Esophagus muscularis mucosa (tissue), 4 donors: ENCODE measurements at regions not wholly inside any gene's neighbourhood (a gene's known extent, or its start where the extent isn't known, plus 50 kb on each side); places are given as distances from the start of the nearest gene placed in this dataset.
"Not testable (repeated sequence)": the region's sequence is repeated elsewhere in the genome, so short reads cannot be mapped to it uniquely, and the experiment has no call there.

Experiments used
- DNase-seq: peaks from one replicate; pipeline ENCODE4 v3.0.0-alpha.2; 2017; ENCODE audit errors: extremely low spot score
- H3K27ac ChIP-seq, 4 donors: fragments of 200-600 bp; sonication (generic); replicated peaks in 1 of 4; 1 replicate in 3 of 4; 2 replicates in 1 of 4; pipeline ENCODE4 v1.5.1; 2016 to 2019; ENCODE audit warnings: mild to moderate bottlenecking in 1 of 4
- H3K27me3 ChIP-seq, 4 donors: fragments of 200-600 bp; sonication (generic); one replicate each; pipeline versions ENCODE4 v1.5.1 to v1.6.0; 2016 to 2019
- H3K36me3 ChIP-seq, 4 donors: fragments of 200-600 bp; sonication (generic); one replicate each; pipeline ENCODE4 v1.5.1; 2016 to 2019
- H3K4me1 ChIP-seq, 4 donors: fragments of 200-600 bp; sonication (generic); one replicate each; pipeline ENCODE4 v1.5.1; 2016 to 2019
- H3K4me3 ChIP-seq, 4 donors: fragments of 200-600 bp; sonication (generic); 1 replicate in 2 of 4; 2 replicates in 2 of 4; pipeline ENCODE4 v1.5.1; 2016 to 2019; ENCODE audit warnings: mild to moderate bottlenecking in 4 of 4, moderate library complexity in 1 of 4
- H3K9me3 ChIP-seq, 4 donors: fragments of 200-600 bp; sonication (generic); 1 replicate in 3 of 4; 2 replicates in 1 of 4; pipeline ENCODE4 v1.5.1; 2016 to 2019
- WGBS: methylation state at CpG from one replicate; pipeline ENCODE4 v1.1.5; 2018; 5-methylcytosine and 5-hydroxymethylcytosine counted together
- intact Hi-C: fragments of 100-400 bp; cut with DNase I; formaldehyde crosslinking; loops from one replicate; pipeline ENCODE4 v1.15.1; 2023

DNA sequence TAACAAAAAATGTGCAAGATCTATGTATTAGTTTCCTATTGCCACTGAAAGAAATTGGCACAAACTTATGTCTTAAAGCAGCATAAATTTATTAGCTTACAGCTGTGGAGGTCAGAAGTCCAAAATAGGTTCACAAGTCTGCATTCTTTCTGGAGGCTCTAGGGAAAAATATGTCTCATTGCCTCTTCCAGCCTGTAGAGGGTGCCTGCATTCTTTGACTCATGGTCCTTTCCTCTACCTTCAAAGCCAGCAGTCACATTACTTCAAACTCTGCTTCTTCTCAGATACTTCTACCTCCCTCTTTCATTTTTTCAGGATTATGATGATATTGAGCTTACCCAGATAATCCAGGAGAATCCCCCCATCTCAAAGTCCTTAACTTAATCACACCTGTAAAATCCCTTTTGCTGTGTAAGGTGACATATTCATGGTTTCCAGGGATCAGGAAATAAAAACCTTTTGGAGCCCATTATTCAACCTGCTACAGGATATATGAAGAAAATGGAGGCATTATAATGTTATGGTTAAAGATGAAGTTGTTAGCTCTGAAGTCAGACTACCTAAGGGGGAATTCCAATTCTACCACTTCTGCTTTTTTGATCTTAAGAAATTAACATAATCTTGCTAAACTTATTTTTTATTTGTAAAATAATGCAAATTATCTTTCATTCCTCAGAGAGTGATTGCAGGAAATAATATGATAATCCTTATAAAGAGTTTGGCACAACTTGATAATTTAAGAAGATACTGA is 686.2 kb downstream of the PRIM2 start:
- H3K4me3 ChIP-seq, H3K27ac ChIP-seq, H3K4me1 ChIP-seq, H3K9me3 ChIP-seq, DNase-seq, H3K36me3 ChIP-seq, H3K27me3 ChIP-seq, intact Hi-C loops: not testable (repeated sequence)

DNA sequence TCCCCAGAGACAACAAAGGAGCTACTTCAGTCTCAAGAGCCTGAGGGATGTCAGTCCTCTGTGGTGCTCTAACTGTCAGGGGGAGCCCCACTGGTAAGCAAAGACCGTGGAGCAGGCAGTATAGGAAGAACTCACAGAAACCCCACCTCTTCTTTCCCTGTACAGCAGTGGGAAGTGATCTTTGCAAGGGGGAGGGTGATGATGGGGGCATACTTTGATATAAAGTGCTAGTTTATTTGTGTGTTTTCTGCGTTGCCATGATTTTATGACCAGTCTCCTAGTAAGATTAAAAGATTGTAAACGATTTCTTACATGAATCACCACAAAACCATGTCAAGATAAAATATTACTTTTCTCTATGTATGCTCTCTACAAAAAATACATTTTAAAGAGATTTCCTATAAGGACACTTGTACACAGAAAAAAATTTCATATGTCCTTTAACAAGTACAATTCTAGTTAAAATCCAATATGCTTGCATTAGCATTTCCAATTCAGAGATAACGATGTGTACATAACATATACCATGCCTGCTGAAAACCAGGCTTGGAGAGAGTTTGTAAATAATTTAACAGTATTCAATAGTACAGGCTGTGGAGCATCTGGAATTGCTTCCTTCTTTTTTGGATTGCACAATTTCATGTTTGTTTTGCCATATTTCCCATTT is 690.0 kb downstream of the PRIM2 start:
- H3K36me3 ChIP-seq, DNase-seq, intact Hi-C loops, H3K4me3 ChIP-seq, H3K27me3 ChIP-seq, H3K9me3 ChIP-seq, H3K27ac ChIP-seq, H3K4me1 ChIP-seq: not testable (repeated sequence)
- 62% methylated on average over 4 of the region's 4 CpGs for WGBS

DNA sequence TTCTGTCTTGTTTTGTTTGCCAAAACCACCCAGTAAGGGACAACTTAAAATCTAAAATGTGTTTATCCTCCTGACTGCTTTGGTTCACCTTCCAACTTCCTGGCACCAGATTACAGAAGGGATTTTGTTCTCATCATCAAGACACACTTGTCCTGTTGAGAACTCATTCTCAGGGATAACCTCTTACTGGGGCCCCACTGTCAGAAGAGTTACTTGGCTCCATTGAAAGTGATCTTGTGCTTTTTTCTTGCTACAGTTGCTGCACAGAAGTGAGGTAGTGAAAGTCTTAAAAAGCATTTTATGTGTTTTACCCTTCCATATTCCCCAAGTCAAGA is 690.5 kb downstream of the PRIM2 start:
- H3K4me3 ChIP-seq, H3K36me3 ChIP-seq, DNase-seq, H3K27ac ChIP-seq, H3K9me3 ChIP-seq, H3K4me1 ChIP-seq, H3K27me3 ChIP-seq, intact Hi-C loops: not testable (repeated sequence)

GRCh38 chr6:58011954-58012600 is 694.6 kb downstream of the PRIM2 start:
- H3K9me3 ChIP-seq, H3K27me3 ChIP-seq, H3K27ac ChIP-seq, H3K4me3 ChIP-seq, intact Hi-C loops, H3K36me3 ChIP-seq, DNase-seq, H3K4me1 ChIP-seq: not testable (repeated sequence)
- WGBS: 78% methylated on average over 4 of the region's 8 CpGs

DNA sequence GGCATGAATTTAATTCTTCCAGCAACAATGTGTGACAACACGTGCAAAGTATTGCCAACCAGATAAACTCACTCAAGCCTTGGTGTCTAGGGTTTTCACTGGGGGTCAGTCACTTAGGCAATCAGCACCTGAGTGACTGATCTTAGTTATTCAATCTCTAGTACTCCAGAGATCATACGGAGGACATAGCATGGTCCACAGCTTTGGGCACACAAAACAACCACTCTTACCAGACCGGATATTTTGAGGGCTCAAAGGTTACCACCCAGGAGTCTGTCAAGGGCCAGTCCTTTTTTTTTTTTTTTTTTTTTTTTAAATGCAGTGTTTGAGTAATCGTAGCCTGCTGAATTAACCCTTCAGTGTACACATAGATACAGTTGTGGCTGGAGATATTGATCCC is 699.2 kb downstream of the PRIM2 start:
- H3K4me3 ChIP-seq, H3K36me3 ChIP-seq, H3K27ac ChIP-seq, H3K27me3 ChIP-seq, H3K4me1 ChIP-seq, intact Hi-C loops, H3K9me3 ChIP-seq, DNase-seq: not testable (repeated sequence)
- 65% methylated on average over 4 of the region's 4 CpGs for WGBS

- not testable (repeated sequence) for DNase-seq, H3K36me3 ChIP-seq
- 70% methylated on average over 5 of the region's 5 CpGs for whole genome bisulfite sequencing
Measured at GRCh38 chr6:58028188-58028587, 710.8 kb downstream of the PRIM2 start.

GRCh38 chr6:58038213-58038612 is 720.8 kb downstream of the PRIM2 start:
- H3K9me3 ChIP-seq, H3K36me3 ChIP-seq, H3K4me3 ChIP-seq, intact Hi-C loops, H3K27me3 ChIP-seq, H3K27ac ChIP-seq, DNase-seq, H3K4me1 ChIP-seq: not testable (repeated sequence)
- 88% methylated on average over 11 of the region's 11 CpGs for WGBS

More at GRCh38 chr6:58028188-58028587, 710.8 kb downstream of the PRIM2 start:
- H3K4me1 ChIP-seq, H3K27me3 ChIP-seq, H3K27ac ChIP-seq, intact Hi-C loops, H3K4me3 ChIP-seq, H3K9me3 ChIP-seq: not testable (repeated sequence)

GRCh38 chr6:58046584-58046983 is 729.2 kb downstream of the PRIM2 start:
- H3K4me1 ChIP-seq, H3K27ac ChIP-seq, DNase-seq, H3K4me3 ChIP-seq, intact Hi-C loops, H3K27me3 ChIP-seq, H3K9me3 ChIP-seq, H3K36me3 ChIP-seq: not testable (repeated sequence)
- WGBS: no CpG with 5 or more reads among the region's 1 CpG

GRCh38 chr6:58047389-58047788 is 730.0 kb downstream of the PRIM2 start:
- WGBS: 33% methylated on average over 3 of the region's 3 CpGs

DNA sequence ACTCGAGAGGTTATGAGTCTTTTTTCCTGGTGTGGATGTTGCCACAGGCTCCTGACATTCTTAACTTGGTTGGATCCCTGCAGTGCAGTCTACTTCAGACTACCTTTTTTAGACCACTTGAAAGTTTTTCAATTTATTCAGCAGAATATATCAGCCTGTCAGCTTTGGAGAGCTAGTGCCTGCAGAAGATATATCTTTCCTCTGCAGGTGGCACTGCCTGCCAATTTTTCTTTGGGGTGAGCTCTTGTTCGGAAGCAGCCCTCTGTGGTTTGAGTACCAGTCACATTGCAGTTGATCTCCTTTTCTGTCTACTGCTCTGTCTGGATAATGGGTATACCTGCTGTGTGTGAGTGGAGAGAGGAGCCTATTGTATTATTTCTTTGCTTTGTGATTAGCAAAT is 730.4 kb downstream of the PRIM2 start:
- intact Hi-C loops, H3K4me3 ChIP-seq: not testable (repeated sequence)
- 44% methylated on average over 2 of the region's 2 CpGs for WGBS

More at GRCh38 chr6:58047389-58047788, 730.0 kb downstream of the PRIM2 start:
- H3K36me3 ChIP-seq, H3K4me3 ChIP-seq, H3K27me3 ChIP-seq, intact Hi-C loops, DNase-seq, H3K27ac ChIP-seq, H3K4me1 ChIP-seq, H3K9me3 ChIP-seq: not testable (repeated sequence)

DNA sequence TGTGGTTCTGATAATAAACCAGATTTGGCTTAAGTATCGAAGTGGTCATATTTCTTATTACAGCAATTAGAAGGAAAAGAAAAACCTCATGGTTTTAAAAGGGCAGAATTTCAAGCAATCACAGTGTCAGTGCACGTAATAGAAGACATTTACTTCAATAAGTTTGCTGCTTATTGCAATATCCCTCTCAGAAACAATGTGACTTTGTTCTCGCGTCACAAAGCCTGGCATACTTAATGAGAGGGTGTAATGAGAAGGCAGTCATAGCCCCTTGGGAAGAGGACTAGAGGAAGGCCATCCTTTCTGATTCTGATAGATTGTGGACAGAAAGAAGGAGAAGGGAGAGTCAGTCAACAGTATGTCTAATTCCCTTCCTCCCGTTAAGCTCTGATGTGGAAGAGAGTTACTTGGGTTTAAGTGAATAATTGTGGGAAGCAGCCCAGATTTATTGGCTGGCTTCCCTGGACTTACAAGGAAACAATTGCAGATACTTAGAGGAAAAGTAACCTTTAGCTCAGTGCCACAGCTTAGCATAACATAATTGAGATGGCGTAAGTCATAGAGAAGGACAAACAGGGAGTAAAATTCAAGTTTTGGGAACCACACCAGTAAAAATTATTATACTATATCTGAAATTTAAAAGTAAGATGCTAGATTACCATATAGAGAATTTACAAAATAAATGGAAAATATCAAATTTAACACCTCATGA is 738.2 kb downstream of the PRIM2 start:
- H3K9me3 ChIP-seq, intact Hi-C loops, H3K27ac ChIP-seq, H3K4me1 ChIP-seq, DNase-seq, H3K36me3 ChIP-seq, H3K27me3 ChIP-seq, H3K4me3 ChIP-seq: not testable (repeated sequence)
- 76% methylated on average over 5 of the region's 6 CpGs for WGBS

More for the DNA sequence above, 730.4 kb downstream of the PRIM2 start:
- not testable (repeated sequence) for H3K36me3 ChIP-seq, DNase-seq, H3K4me1 ChIP-seq, H3K27me3 ChIP-seq, H3K9me3 ChIP-seq, H3K27ac ChIP-seq

DNA sequence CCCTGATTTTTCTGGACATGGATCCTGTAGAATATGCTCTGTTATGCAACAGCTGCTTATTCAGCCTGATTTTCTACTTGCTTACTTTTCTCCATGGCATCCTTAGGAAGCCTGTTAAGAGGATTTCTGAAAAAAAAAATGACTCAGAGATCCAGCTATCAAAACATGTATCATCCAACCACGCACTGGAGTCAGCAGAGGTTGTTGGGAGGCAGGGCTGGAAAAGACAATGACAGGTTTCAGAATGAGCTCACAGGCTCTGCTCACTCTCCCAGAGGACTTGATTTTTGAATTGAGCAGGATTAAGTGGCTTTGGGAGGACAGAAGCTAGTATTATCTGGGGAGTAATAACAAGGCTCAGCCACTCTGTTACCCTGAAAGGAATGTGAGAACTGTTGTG is 742.3 kb downstream of the PRIM2 start:
- 27% methylated on average over 1 of the region's 1 CpG for WGBS
- H3K27ac ChIP-seq, H3K27me3 ChIP-seq, H3K36me3 ChIP-seq, intact Hi-C loops, H3K9me3 ChIP-seq, DNase-seq, H3K4me3 ChIP-seq, H3K4me1 ChIP-seq: not testable (repeated sequence)
